GM23338 (cell line): ENCODE measurements at regions not wholly inside any gene's neighbourhood (a gene's known extent, or its start where the extent isn't known, plus 50 kb on each side); places are given as distances from the start of the nearest gene placed in this dataset.

Experiments used
- ATAC-seq: fragments of 200-7000 bp; cut with Tn5 transposase; 3 replicates; pipeline ENCODE4 v1.9.1; 2020
- DNase-seq: peaks from one replicate; pipeline ENCODE4 v3.0.0-alpha.2; 2015; ENCODE audit warnings: low spot score
- H2AFZ ChIP-seq: fragments of 200-600 bp; sonication (generic); 2 replicates; pipeline ENCODE4 v1.8.0; 2016; ENCODE audit warnings: antibody characterized with exemption, mild to moderate bottlenecking, moderate library complexity
- H3F3A ChIP-seq: fragments of 200-600 bp; sonication (generic); replicated peaks from 2 replicates; pipeline ENCODE4 v1.8.0; 2017; ENCODE audit warnings: antibody characterized with exemption, mixed run types, low read depth
- H3K27ac ChIP-seq: fragments of 200-600 bp; sonication (generic); 2 replicates; pipeline ENCODE4 v1.6.1; 2016; ENCODE audit warnings: low read depth
- H3K27me3 ChIP-seq: fragments of 200-600 bp; sonication (generic); 2 replicates; pipeline ENCODE4 v1.8.0; 2016; ENCODE audit warnings: mild to moderate bottlenecking, mixed run types, moderate library complexity; ENCODE audit not compliant: insufficient read depth
- H3K36me3 ChIP-seq: fragments of 200-600 bp; sonication (generic); 2 replicates; pipeline ENCODE4 v1.8.0; 2016; ENCODE audit warnings: mild to moderate bottlenecking; ENCODE audit not compliant: insufficient read depth
- H3K4me1 ChIP-seq: fragments of 200-600 bp; sonication (generic); 2 replicates; pipeline ENCODE4 v1.8.0; 2016; ENCODE audit warnings: mild to moderate bottlenecking, moderate library complexity; ENCODE audit not compliant: insufficient read depth
- H3K4me2 ChIP-seq: fragments of 200-600 bp; sonication (generic); 2 replicates; pipeline ENCODE4 v1.7.1; 2017; ENCODE audit warnings: mixed run types
- H3K4me3 ChIP-seq: fragments of 200-600 bp; sonication (generic); 2 replicates; pipeline ENCODE4 v1.6.1; 2016; ENCODE audit warnings: mixed run types
- H3K79me2 ChIP-seq: fragments of 200-600 bp; sonication (generic); replicated peaks from 2 replicates; pipeline ENCODE4 v1.8.0; 2017; ENCODE audit warnings: mild to moderate bottlenecking; ENCODE audit not compliant: insufficient read depth
- H3K9me2 ChIP-seq: fragments of 200-600 bp; sonication (generic); 2 replicates; pipeline ENCODE4 v1.8.0; 2017; ENCODE audit not compliant: insufficient read depth
- H4K20me1 ChIP-seq: fragments of 200-600 bp; sonication (generic); replicated peaks from 2 replicates; pipeline ENCODE4 v1.8.0; 2017; ENCODE audit warnings: mild to moderate bottlenecking; ENCODE audit not compliant: insufficient read depth
- H3K27ac Mint-ChIP-seq: 2 replicates; pipeline ENCODE4 v1.8.0; 2020; ENCODE audit warnings: inconsistent platforms, mild to moderate bottlenecking, moderate library complexity, mixed read lengths
- H3K27me3 Mint-ChIP-seq: 3 replicates; pipeline ENCODE4 v1.8.0; 2022; ENCODE audit warnings: low read depth, mild to moderate bottlenecking, moderate library complexity, mixed read lengths, inconsistent platforms; ENCODE audit not compliant: insufficient read depth, poor library complexity
- H3K36me3 Mint-ChIP-seq: 3 replicates; pipeline ENCODE4 v1.8.0; 2021; ENCODE audit warnings: low read depth, mild to moderate bottlenecking, inconsistent platforms, moderate library complexity, mixed read lengths
- H3K4me1 Mint-ChIP-seq: 3 replicates; pipeline ENCODE4 v1.8.0; 2020; ENCODE audit warnings: mild to moderate bottlenecking, inconsistent platforms, mixed read lengths
- H3K4me3 Mint-ChIP-seq: 3 replicates; pipeline ENCODE4 v1.8.0; 2021; ENCODE audit warnings: moderate library complexity, mild to moderate bottlenecking, inconsistent platforms, mixed read lengths
- H3K9me3 Mint-ChIP-seq: 3 replicates; pipeline ENCODE4 v1.8.0; 2020; ENCODE audit warnings: moderate library complexity, mild to moderate bottlenecking, inconsistent platforms, mixed read lengths
- CREB1 ChIP-seq: fragments of 250-450 bp; sonication (Bioruptor Pico); IDR thresholded peaks from 2 replicates; pipeline ENCODE4 v1.5.0; 2020; ENCODE audit warnings: low read depth, mild to moderate bottlenecking, moderate library complexity
- EZH2 ChIP-seq: fragments of 200-600 bp; sonication (generic); IDR thresholded peaks from one replicate; pipeline ENCODE4 v1.8.0; 2017; ENCODE audit warnings: antibody characterized with exemption, mild to moderate bottlenecking, low read depth; ENCODE audit not compliant: unreplicated experiment
- JUNB ChIP-seq: IDR thresholded peaks from one replicate; pipeline ENCODE4 v1.6.1; 2016; ENCODE audit warnings: antibody characterized with exemption; ENCODE audit not compliant: unreplicated experiment
- NANOG ChIP-seq: IDR thresholded peaks from 2 replicates; pipeline ENCODE4 v1.6.1; 2016; ENCODE audit warnings: antibody characterized with exemption, borderline replicate concordance
- ZNF114 ChIP-seq: fragments of 250-450 bp; sonication (Bioruptor Pico); IDR thresholded peaks from 2 replicates; pipeline ENCODE4 v1.5.0; 2020; ENCODE audit warnings: mild to moderate bottlenecking, moderate library complexity
- ZNF331 ChIP-seq: fragments of 250-450 bp; sonication (Bioruptor Pico); IDR thresholded peaks from 2 replicates; pipeline ENCODE4 v1.5.0; 2020; ENCODE audit warnings: low read depth, mild to moderate bottlenecking, moderate library complexity
- ZNF462 ChIP-seq: fragments of 250-450 bp; sonication (Bioruptor Pico); IDR thresholded peaks from 2 replicates; pipeline ENCODE4 v1.5.0; 2020; ENCODE audit warnings: mild to moderate bottlenecking, moderate library complexity
- TF ChIP-seq, protein P1 (sequence below): IDR thresholded peaks from 2 replicates; pipeline ENCODE4 v1.6.1; 2016; ENCODE audit warnings: antibody characterized with exemption
- TF ChIP-seq, protein P2 (sequence below): IDR thresholded peaks from one replicate; pipeline ENCODE4 v1.6.1; 2018; ENCODE audit warnings: antibody characterized with exemption; ENCODE audit not compliant: unreplicated experiment

GRCh38 chr13:24613128-24613527 lies 67.1 kb upstream of the ATP12A start:
- Histone ChIP-seq H3K27me3 (no peaks in the 10 kb centered on the region), H3K9me2 (no peaks in the 10 kb centered on the region), H3K4me3 (no peak overlapping the region), H3K36me3 (no peaks in the 10 kb centered on the region), H3K79me2 (no peaks in the 10 kb centered on the region), H3K4me2 (no peak overlapping the region), H2AFZ (no peak overlapping the region), H3K4me1 (no peaks in the 10 kb centered on the region), H3K27ac (no peak overlapping the region), H3F3A (no peaks in the 10 kb centered on the region), H4K20me1 (no peaks in the 10 kb centered on the region)
- no peak overlapping the region for H3K4me3 Mint-ChIP-seq
- H3K4me1 Mint-ChIP-seq: peaks cover 10% of the 10 kb centered on the region; the same call in 2 of the 3 replicates
- TF ChIP-seq NANOG (no peak), ZNF462 (CRISPR knock-in tag) (no peak), JUNB (no peak), ZNF331 (CRISPR knock-in tag) (no peak), EZH2 (no peak), ZNF114 (CRISPR knock-in tag) (no peak), CREB1 (CRISPR knock-in tag) (no peak)
- TF ChIP-seq, protein P1, sequence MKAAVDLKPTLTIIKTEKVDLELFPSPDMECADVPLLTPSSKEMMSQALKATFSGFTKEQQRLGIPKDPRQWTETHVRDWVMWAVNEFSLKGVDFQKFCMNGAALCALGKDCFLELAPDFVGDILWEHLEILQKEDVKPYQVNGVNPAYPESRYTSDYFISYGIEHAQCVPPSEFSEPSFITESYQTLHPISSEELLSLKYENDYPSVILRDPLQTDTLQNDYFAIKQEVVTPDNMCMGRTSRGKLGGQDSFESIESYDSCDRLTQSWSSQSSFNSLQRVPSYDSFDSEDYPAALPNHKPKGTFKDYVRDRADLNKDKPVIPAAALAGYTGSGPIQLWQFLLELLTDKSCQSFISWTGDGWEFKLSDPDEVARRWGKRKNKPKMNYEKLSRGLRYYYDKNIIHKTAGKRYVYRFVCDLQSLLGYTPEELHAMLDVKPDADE: no peak
- TF ChIP-seq, protein P2, sequence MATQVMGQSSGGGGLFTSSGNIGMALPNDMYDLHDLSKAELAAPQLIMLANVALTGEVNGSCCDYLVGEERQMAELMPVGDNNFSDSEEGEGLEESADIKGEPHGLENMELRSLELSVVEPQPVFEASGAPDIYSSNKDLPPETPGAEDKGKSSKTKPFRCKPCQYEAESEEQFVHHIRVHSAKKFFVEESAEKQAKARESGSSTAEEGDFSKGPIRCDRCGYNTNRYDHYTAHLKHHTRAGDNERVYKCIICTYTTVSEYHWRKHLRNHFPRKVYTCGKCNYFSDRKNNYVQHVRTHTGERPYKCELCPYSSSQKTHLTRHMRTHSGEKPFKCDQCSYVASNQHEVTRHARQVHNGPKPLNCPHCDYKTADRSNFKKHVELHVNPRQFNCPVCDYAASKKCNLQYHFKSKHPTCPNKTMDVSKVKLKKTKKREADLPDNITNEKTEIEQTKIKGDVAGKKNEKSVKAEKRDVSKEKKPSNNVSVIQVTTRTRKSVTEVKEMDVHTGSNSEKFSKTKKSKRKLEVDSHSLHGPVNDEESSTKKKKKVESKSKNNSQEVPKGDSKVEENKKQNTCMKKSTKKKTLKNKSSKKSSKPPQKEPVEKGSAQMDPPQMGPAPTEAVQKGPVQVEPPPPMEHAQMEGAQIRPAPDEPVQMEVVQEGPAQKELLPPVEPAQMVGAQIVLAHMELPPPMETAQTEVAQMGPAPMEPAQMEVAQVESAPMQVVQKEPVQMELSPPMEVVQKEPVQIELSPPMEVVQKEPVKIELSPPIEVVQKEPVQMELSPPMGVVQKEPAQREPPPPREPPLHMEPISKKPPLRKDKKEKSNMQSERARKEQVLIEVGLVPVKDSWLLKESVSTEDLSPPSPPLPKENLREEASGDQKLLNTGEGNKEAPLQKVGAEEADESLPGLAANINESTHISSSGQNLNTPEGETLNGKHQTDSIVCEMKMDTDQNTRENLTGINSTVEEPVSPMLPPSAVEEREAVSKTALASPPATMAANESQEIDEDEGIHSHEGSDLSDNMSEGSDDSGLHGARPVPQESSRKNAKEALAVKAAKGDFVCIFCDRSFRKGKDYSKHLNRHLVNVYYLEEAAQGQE: no peak
- ATAC-seq (no peak), DNase-seq (no peak)
- no peaks in the 10 kb centered on the region for H3K36me3 Mint-ChIP-seq
- H3K27me3 Mint-ChIP-seq: peaks cover 12% of the 10 kb centered on the region
- no peak overlapping the region for H3K27ac Mint-ChIP-seq
- H3K9me3 Mint-ChIP-seq: no peaks in the 10 kb centered on the region
